DND-41 (cell line): ENCODE measurements at regions not wholly inside any gene's neighbourhood (a gene's known extent, or its start where the extent isn't known, plus 50 kb on each side); places are given as distances from the start of the nearest gene placed in this dataset.

ENCODE experiments used
- ATAC-seq: fragments of 200-7000 bp; cut with Tn5 transposase; 3 replicates; pipeline ENCODE4 v1.9.1; 2021; ENCODE audit warnings: low read depth; ENCODE audit not compliant: insufficient read depth
- DNase-seq: peaks from one replicate; pipeline ENCODE4 v3.0.0-alpha.2; 2020
- H2AFZ ChIP-seq: 2 replicates; pipeline ENCODE4 v1.6.0; 2012; ENCODE audit warnings: low read depth, low read length
- H3K27ac ChIP-seq: 2 replicates; pipeline ENCODE4 v1.5.1; 2012; ENCODE audit warnings: low read length, inconsistent platforms
- H3K27me3 ChIP-seq: fragments of 200-600 bp; sonication (generic); 2 replicates; pipeline ENCODE4 v1.6.0; 2012; ENCODE audit warnings: low read length, mild to moderate bottlenecking, inconsistent platforms; ENCODE audit not compliant: insufficient read depth, poor library complexity
- H3K36me3 ChIP-seq: 2 replicates; pipeline ENCODE4 v1.5.1; 2012; ENCODE audit warnings: low read length, inconsistent platforms; ENCODE audit not compliant: insufficient read depth
- H3K4me1 ChIP-seq: 2 replicates; pipeline ENCODE4 v1.5.1; 2012; ENCODE audit warnings: mild to moderate bottlenecking, low read length; ENCODE audit not compliant: insufficient read depth
- H3K4me2 ChIP-seq: 2 replicates; pipeline ENCODE4 v1.6.0; 2012; ENCODE audit warnings: mild to moderate bottlenecking, moderate library complexity, low read length, inconsistent platforms; ENCODE audit not compliant: insufficient read depth
- H3K4me3 ChIP-seq, 2 experiments: fragments of 200-600 bp in 1 of 2; shearing (Covaris generic) in 1 of 2; 2 replicates each; pipeline ENCODE4 v1.5.1; 2012 to 2016; ENCODE audit warnings: inconsistent platforms in 2 of 2, low read length in 2 of 2, mild to moderate bottlenecking in 2 of 2, low read depth in 1 of 2, moderate library complexity in 1 of 2
- H3K79me2 ChIP-seq: 2 replicates; pipeline ENCODE4 v1.6.0; 2012; ENCODE audit warnings: low read length, inconsistent platforms; ENCODE audit not compliant: insufficient read depth
- H3K9ac ChIP-seq: 2 replicates; pipeline ENCODE4 v1.6.0; 2012; ENCODE audit warnings: low read depth, mild to moderate bottlenecking, inconsistent platforms, low read length, moderate library complexity
- H3K9me3 ChIP-seq: 2 replicates; pipeline ENCODE4 v1.5.1; 2012; ENCODE audit warnings: low read length, moderate library complexity, mild to moderate bottlenecking, inconsistent platforms; ENCODE audit not compliant: insufficient read depth, severe bottlenecking
- H4K20me1 ChIP-seq: 2 replicates; pipeline ENCODE4 v1.6.0; 2012; ENCODE audit warnings: low read length; ENCODE audit not compliant: insufficient read depth
- EZH2 ChIP-seq: IDR thresholded peaks from 3 replicates; pipeline ENCODE4 v1.6.1; 2012; ENCODE audit warnings: borderline replicate concordance, low read depth, mild to moderate bottlenecking, moderate library complexity, low read length, inconsistent platforms; ENCODE audit not compliant: severe bottlenecking
- TF ChIP-seq, protein P1 (sequence below): IDR thresholded peaks from 2 replicates; pipeline ENCODE4 v1.5.1; 2012; ENCODE audit warnings: borderline replicate concordance, low read length, moderate library complexity, mild to moderate bottlenecking; ENCODE audit not compliant: poor library complexity, severe bottlenecking; ENCODE audit errors: extremely low read depth

DNA sequence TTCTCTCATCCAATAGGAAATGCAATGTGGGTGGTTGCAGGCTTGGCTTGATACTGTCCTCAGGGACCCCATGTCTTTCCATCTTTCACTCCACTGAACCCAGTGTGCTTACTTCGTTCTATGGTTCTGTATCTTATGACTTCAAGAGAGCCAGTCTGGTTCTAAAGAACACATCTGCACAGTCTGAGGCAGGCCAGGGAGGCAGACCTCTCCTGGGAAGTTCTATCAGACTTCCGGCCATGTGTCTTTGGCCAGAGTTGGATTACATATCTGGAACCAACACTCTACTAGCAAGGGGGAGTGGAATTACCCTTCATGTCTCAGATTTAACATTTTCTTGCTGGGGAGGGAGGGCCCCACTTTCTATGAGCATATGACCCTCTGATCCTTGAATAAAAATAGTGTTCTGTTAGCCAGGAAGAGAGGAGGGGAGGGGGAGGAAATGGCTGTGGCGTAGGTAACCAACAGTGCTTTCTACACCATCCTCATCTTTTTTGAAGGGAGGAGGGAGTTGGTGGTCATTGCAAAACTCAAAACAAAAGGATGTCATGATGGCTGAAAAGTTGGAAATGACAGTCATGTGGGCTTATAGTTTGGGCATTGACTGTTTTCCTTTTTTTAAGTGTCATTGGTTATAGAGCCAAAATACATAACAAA is 370.2 kb downstream of the GATA3 start:
- H3K4me2 ChIP-seq = peak overlapping the region; percentile 21; the same call in 1 of the 2 replicates
- H3K27ac ChIP-seq = peak overlapping the region; percentile 50
- no peaks in the 10 kb centered on the region for H4K20me1 ChIP-seq
- no peaks in the 10 kb centered on the region for H3K36me3 ChIP-seq
- DNase-seq (peak; percentile 58), ATAC-seq (peak; percentile 95)
- H3K27me3 ChIP-seq = no peaks in the 10 kb centered on the region
- H3K4me3 ChIP-seq = no peak overlapping the region
- H3K9me3 ChIP-seq = no peaks in the 10 kb centered on the region
- H3K4me1 ChIP-seq = peaks cover 16% of the 10 kb centered on the region
- H3K79me2 ChIP-seq = no peaks in the 10 kb centered on the region
- TF ChIP-seq, protein P1, sequence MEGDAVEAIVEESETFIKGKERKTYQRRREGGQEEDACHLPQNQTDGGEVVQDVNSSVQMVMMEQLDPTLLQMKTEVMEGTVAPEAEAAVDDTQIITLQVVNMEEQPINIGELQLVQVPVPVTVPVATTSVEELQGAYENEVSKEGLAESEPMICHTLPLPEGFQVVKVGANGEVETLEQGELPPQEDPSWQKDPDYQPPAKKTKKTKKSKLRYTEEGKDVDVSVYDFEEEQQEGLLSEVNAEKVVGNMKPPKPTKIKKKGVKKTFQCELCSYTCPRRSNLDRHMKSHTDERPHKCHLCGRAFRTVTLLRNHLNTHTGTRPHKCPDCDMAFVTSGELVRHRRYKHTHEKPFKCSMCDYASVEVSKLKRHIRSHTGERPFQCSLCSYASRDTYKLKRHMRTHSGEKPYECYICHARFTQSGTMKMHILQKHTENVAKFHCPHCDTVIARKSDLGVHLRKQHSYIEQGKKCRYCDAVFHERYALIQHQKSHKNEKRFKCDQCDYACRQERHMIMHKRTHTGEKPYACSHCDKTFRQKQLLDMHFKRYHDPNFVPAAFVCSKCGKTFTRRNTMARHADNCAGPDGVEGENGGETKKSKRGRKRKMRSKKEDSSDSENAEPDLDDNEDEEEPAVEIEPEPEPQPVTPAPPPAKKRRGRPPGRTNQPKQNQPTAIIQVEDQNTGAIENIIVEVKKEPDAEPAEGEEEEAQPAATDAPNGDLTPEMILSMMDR = no peak
- TF ChIP-seq EZH2 = no peak
- 0 out of 2 replicates have a peak overlapping the region, but pooled peaks have one; percentile 9 for H2AFZ ChIP-seq
- no peak overlapping the region for H3K9ac ChIP-seq

- ATAC-seq (no peak), DNase-seq (no peak)
- Histone ChIP-seq H3K4me2 (no peak overlapping the region), H3K36me3 (no peaks in the 10 kb centered on the region), H2AFZ (no peak overlapping the region), H3K4me3 (no peak overlapping the region), H3K4me1 (peaks cover 16% of the 10 kb centered on the region), H3K27me3 (no peaks in the 10 kb centered on the region), H3K9ac (no peak overlapping the region), H3K79me2 (no peaks in the 10 kb centered on the region), H3K9me3 (no peaks in the 10 kb centered on the region), H3K27ac (no peak overlapping the region), H4K20me1 (no peaks in the 10 kb centered on the region)
- TF ChIP-seq, protein P1 = no peak
Observed at GRCh38 chr10:8428654-8429053, 374.2 kb downstream of the GATA3 start.

DNA sequence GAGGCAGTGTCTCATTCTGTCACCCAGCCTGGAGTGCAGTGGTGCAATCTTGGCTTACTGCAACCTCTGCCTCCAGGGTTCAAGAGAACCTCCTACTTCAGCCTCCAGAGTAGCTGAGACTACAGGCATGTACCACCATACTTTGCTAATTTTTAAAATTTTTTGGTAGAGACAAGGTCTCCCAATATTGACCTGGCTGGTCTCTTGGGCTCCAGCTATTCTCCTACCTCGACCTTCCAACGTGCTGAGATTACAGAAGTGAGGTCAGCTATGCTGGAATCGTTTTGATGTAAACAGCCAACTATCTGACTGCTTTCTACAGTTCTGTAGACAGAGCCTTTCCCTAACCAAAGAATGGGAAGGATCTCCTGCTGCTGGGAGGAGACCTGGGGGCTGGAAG is 375.8 kb downstream of the GATA3 start:
- Histone ChIP-seq H3K9ac (no peak overlapping the region), H3K4me3 (no peak overlapping the region), H3K9me3 (no peaks in the 10 kb centered on the region), H3K36me3 (no peaks in the 10 kb centered on the region), H3K27me3 (no peaks in the 10 kb centered on the region), H2AFZ (no peak overlapping the region), H4K20me1 (no peaks in the 10 kb centered on the region), H3K27ac (no peak overlapping the region), H3K79me2 (no peaks in the 10 kb centered on the region), H3K4me2 (no peak overlapping the region), H3K4me1 (peaks cover 5% of the 10 kb centered on the region)
- ATAC-seq (no peak), DNase-seq (no peak)
- TF ChIP-seq, protein P1 = no peak
- TF ChIP-seq EZH2 = no peak
